ENCODE measurements at regions not wholly inside any gene's neighbourhood (a gene's known extent, or its start where the extent isn't known, plus 50 kb on each side); places are given as distances from the start of the nearest gene placed in this dataset.

DNA sequence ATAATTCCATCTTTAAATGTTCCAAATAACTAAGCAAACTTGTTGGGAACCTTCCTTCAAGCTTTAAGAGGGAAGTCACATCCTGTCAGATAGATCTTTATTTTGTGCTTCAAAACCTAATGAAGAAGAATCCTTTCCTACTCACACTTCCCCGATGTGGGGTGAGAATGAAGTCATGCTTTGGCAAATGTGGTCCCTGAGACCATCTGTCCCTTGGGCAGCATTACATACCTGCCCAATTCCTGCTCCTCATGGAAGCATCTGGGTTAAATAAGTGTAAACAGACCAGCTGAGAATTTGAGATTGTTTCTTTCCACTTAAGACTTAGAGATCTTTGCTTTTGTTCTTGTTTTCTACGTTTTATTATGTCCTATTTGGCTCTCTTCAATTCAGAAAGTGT is 606.0 kb upstream of the TMEM132C start:
- DNase-seq (ENCODE audit: low read depth in 2 of 2) = no peak

DNA sequence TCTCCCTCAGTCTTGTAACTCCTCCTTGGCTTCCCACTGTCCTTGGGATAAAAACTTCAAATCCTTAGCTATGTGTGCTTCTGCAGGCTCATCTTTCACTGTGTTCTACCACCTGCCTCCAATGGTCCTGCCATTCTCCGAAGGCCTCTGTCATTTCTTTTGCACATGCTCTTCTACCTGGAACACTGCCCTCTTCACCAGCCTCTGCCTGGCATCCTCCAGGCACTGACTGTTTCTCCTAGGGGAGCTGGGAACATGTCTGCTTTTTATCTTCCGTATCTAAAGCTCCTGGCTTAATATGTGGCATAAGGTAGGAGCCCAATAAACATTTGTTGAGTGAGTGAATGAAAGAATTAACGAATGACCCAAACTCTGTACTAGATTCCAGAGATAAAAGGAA is 603.3 kb upstream of the TMEM132C start:
- no peak for DNase-seq (ENCODE audit: low read depth in 2 of 2)

DNA sequence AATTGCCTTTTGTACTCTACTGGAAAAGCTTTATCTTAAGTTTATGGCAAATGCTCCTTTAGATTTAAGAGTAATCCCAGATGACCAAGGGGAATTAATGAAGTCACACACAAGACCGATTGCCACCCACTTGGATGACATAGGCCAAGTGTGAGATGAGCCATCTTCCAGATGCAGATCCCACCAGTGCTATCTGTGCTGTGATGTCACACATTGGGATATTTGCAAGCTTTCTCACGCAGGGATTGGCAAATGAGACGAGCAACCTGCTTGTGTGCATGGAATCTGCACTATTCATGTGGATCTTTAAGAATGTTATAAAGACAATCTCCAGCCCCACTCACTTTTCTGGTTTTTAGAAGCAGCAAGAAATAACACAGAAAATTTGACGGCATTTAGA is 602.1 kb upstream of the TMEM132C start:
- no peak for DNase-seq (ENCODE audit: low read depth in 2 of 2)

DNA sequence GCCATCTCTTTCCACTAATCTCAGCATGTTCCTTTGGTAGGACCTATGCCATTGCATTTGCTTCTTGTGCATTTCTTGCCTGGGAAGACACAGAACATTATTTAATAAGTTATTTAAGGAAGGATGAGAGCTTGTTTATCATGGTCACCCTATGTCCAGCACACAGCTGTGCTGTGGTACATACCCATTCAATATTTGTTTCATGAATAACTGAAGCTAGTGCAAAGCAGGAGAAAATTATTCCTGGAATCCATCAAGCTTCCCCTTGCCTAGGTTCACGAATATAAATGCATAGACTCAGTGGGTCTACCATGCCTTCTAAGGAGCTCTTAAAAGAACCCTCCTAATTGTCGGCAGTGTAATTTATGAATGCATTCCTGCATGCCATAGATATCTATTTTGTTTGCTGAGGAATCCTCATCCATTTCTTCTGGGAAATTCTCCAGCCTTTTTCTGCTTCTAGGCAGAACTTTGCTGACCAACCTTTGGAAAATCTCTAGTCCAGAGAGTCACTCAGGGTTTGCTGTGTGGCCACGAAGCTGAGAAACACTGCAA is 599.8 kb upstream of the TMEM132C start:
- DNase-seq (ENCODE audit: low read depth in 2 of 2) = no peak

DNA sequence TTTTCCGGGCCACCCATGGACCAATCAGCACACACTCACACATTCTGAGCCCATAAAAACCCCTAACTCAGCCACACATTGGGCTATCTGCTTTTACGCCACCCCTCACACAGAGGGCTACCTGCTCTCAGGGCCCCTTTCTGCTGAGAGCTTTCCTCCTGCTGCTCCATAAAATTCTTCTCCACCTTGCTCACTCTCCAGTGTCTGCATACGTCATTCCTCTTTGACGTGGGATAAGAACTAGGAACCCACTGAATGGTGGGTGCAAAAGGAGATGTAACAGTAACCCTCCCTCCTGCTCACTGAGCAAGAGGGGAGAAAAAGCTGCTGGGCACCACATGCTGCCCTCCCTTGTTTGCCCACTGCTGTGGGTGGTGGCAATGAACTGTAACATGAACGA is 596.7 kb upstream of the TMEM132C start:
- no peak for DNase-seq (ENCODE audit: low read depth in 2 of 2)

DNA sequence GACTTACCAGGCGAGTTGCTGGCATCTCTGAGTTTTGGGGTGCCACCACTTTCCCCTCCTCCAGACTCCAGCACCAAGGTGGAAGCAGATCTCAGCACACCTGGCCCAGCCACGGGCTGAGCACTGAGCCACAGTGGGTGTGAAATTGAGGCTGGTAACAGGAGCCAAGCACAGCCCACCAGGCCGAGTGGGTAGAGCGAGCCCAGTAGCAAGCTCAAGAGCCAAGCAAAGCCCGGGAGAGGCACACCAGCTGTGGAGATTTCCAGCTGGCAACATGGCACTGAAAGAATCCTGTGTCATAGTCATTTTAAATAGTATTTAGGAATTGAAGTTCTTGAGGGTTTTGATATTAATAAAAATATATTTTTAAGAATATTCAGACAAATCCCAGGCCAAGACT is 596.2 kb upstream of the TMEM132C start:
- DNase-seq (ENCODE audit: low read depth in 2 of 2) = no peak

DNA sequence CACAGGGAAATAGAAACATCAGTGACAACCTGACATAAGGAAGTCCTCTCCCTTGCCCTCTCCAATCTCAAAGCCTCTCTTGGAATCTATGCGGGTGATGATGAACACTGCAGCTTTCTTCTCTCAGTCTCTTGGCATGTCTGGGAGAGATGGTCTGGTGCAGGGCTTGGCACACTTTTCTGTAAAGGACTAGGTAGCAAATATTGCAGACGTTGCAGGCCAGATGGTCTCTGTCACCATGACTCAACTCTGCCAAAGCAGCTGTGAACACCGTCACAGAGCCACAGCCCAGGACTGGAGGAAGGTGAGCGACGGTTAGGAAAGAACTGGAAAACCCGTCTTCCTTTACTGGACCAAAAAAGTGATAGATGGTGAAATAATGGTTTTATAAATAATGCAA is 591.0 kb upstream of the TMEM132C start:
- DNase-seq (ENCODE audit: low read depth in 2 of 2) = no peak

DNA sequence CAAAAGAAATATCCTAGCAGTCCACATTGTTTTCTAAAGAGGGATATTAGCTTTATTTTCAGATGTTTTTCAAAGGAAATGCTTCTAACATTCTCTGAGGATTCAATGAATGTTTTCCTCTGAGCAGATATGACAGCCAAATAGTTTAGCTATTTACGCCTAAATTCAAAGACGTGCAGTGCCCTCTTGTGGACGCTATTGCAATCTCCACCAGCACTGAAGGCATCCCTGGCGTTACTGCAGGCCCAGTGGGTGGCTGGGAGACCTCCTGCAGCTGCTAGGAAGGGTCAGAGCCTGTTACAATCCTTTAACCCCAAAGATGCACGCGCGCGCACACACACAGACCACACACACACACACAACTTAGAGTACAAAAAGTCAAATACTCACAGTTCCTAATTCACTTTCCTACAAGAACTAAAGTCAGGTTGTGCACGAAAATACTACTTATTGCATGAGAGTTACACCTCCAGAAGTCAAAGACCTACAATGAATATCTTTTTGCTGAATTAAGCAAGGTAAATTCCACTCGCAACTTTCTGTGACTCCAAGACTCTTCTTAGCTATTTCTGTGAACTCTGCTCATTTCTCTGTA is 589.3 kb upstream of the TMEM132C start:
- DNase-seq (ENCODE audit: low read depth in 2 of 2) = no peak

DNA sequence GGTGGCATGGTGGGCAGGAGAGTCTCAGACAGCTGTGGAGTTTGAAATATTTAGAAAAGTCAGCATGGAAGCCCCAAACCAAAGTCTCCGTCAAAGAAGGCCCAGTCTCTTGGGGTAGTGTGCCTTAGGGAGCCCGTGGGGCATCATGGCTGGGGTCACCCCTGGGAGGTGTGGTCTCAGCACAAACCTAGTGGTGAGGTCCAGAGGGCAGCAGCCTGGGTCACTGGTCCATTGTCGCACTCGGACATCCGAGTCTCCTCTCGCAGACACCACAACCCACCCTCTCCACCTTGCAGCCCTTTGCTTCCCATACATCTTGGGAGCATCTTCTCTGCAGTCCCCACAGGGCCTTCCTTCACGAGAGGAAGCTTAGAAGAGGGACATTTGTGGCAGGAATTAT is 588.0 kb upstream of the TMEM132C start:
- DNase-seq (ENCODE audit: low read depth in 2 of 2) = no peak

DNA sequence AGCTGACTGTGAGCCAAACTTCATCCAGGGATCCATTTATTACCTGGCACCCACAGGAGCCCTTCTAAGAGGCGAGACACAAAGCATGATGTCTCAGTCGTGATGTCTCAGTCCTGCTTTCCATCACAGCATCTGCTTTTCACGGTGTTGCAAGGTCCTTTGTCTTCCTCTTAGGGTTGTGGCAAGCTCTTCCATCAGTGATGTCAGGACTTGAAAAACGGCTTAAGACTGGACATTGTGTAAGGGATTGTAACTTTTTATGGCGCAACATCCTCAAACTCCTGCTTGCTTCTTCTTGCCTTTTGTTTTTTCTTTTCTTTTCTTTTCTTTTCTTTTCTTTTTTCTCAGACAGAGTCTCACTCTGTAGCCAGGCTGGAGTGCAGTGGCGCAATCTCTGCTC is 586.5 kb upstream of the TMEM132C start:
- no peak for DNase-seq (ENCODE audit: low read depth in 2 of 2)

DNA sequence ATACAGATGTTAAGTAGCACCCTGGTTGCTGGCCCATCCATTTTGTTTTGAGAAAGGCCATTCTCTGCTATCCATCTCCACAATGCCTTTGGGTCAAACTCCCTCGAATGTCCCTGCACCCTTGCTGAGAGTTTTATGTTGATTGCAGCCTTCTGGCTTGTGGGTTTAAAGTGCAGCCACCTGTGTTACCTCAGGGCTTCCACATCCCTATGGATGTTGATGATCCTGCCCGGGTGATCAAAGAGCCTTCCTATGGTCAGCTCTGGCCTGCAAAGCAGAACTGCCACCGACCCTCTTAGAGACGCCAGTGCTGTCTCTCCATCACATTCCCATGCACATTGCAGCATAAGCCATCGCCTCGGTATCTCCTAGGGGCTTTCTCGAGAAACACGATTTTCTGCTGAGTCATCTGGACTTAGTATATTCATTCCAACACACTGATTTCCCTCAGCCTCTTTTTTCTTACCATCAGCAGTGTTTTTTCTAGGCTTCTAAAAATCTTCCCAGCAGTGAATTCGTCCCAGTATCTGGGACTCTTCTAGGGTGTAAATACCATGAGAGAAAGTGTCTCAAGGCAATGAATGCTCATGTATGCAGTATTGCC is 585.7 kb upstream of the TMEM132C start:
- no peak for DNase-seq (ENCODE audit: low read depth in 2 of 2)

DNA sequence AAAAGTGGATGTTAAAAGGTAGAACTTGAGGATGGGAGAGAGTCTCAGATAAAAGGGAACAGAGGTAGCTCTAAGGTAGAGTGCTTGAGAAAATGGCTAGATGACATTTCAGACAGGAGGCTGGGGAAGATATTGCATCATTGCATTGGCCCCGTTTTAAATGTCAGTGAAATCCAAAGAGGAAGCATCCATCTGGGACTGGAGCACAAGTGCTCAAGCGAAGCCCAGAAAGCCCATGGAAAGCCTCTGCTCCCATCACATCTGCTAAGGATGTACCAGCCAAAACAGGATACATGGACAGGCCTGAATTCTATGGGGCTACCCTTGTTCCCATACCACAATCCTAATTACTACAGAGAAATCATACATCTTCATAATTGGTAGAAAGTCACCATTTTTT is 581.5 kb upstream of the TMEM132C start:
- no peak for DNase-seq (ENCODE audit: low read depth in 2 of 2)

DNA sequence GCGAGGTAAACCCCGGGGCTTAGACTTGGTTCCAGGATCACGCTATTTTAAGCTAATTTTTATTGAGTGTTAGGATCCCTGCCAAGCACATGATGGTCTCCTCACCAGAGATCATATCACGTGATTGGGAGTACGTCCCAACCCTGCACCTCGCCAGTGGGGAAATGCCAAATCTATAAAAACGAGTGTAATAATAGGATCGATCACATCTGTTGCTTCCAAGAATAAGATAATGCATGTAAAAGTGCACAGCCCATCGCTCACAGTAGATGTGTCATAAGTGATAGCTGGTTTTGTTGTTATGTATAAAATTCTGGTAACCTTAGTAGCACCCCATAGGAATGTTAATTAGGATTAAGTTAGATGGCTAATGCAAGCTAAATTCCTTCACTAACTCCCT is 581.0 kb upstream of the TMEM132C start:
- DNase-seq (ENCODE audit: low read depth in 2 of 2) = no peak

DNA sequence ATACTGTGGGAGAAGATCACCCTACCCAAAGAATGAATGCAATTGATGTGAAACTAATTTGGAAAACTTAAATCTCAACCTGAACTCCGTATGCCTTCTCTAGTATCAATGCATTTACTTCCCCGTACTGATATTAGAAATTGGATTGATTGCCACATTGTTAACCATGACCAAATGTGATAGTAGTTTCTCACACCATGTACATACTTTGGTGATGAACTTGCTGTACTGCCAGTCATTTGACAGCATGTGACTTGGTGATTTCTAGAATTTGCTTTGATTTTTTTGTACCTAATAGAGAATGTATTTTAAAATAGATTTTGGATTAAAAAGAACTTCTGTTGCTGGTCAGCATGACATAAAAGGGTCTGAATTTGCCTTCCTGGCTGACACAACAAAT is 579.8 kb upstream of the TMEM132C start:
- DNase-seq (ENCODE audit: low read depth in 2 of 2) = no peak

DNA sequence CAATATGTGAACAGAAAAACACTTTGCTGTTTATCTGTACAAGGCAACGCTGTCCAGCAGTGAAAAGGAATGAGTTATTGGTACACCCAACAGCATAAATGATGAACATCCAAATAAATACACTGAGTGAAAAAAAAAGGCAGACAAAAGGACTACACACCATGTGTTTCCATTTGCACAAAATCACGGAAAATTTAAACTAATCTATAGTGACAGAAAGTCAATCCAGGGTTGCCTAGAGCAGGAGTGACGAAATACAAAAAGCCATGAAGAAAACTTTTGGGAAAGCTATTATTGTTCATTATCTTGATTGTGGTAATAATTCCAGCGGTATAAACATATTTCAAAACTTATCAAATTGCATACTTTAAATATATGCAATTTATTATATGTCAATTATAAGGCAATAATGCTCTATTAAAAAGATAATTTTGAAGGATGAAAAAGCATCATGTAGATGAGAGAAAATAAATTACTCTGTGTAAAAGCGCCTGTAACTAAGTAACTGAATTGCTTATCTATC is 578.0 kb upstream of the TMEM132C start:
- no peak for DNase-seq (ENCODE audit: low read depth in 2 of 2)

DNA sequence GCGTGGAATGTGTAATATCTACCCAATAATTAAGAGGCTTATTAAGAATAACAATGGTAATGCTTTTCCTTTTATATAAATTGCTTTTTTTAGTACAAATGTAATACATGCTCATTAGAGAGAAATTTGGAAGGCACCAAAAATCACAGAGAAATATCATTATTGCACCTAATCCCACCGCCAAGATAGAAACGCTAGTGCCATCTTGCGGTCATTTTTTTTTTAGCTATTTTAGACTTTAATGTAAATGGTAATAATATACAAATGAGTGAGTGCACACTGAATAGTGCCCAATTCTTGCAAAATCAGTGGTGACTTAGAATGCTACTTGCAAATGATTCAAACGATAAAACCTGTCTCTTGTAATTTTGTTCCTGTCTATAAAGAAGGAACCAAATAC is 576.8 kb upstream of the TMEM132C start:
- DNase-seq (ENCODE audit: low read depth in 2 of 2) = no peak

DNA sequence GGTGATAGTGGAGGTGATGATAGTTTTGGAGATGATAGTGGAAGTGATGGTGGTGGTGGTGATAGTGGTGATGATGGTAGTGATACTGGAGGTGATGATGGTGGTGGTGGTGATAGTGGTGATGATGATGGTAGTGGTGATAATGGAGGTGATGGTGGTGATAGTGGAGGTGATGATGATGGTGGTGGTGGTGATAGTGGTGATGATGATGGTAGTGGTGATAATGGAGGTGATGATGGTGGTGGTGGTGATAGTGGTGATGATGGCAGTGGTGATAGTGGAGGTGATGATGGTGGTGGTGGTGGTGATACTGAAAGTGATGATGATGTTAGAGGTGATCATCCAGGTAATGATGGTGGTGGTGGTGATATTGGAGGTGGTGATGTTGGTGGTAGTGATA is 570.0 kb upstream of the TMEM132C start:
- DNase-seq (ENCODE audit: low read depth in 2 of 2) = no peak

DNA sequence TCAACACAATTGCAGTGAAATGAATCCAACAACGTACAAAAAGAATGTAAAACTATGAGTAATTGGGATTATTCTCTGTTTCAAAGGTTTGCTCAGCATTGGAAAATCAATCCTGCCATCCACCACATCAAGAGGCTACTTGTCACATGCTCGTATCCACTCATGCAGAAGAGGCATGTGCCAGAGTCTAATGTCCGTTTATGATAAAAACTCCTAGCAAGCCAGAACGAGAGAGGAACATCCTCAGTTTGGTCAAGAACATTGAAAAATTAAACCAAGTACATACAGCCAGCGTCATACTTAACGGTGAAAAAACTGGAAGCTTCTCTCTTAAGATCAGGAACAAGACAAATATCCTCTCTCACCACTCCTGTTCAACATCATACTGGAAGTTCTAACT is 563.9 kb upstream of the TMEM132C start:
- DNase-seq (ENCODE audit: low read depth in 2 of 2) = no peak

DNA sequence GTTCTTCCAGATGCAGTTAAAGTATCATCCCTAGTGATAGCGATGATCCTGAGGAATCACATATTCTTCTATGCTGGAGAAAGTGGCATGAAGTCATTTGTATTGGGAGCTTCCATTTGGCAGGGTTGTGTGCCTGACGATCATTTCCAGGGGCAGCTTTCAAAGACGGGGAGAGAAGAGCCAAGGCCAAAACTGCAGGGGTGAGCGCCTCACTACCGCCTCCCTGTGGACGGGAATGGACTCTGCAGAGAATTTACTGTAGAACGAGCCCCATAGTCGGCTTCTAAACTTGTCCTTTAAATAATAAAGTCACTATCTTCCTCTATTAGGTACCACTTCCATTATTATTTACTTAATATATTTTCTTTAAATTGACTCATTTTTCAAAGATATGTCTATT is 555.9 kb upstream of the TMEM132C start:
- no peak for DNase-seq (ENCODE audit: low read depth in 2 of 2)

DNA sequence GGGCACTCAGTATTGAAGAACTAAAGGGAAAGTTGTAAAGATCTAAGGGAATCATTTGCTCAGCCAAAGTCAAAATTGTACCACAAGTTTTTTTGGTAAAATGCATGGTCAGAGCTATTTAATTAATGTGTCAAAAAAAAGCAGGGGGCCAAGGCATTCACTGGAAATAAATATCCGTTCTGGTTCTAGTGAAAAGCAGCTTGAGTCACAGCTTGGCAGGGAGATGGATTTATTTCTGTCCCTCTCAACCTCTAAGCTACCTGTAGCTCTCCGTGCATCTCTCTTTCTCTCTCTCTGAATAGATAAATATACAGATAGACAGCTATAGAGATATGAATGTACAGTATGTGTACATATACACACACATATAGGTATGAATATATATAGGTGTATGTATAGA is 554.4 kb upstream of the TMEM132C start:
- no peak for DNase-seq (ENCODE audit: low read depth in 2 of 2)

DNA sequence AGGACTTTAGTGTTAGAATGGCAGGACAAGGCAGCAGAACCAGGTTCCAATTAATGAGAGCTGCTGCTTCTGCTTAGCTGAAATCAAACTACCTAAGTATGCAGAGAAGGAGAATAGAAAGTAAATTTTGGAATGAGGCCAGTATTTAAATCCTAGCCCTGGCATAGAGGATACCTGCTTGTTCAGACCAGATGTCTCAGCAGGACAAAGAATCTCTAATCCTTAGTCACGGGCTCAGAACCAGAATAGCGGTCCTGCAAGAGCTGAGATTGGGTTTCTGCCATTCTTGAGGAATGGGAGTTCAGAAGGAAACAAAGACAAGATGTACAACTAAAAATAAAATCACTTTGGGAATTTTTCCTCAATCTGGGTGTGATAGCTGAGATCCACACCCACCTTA is 550.8 kb upstream of the TMEM132C start:
- DNase-seq (ENCODE audit: low read depth in 2 of 2) = no peak

DNA sequence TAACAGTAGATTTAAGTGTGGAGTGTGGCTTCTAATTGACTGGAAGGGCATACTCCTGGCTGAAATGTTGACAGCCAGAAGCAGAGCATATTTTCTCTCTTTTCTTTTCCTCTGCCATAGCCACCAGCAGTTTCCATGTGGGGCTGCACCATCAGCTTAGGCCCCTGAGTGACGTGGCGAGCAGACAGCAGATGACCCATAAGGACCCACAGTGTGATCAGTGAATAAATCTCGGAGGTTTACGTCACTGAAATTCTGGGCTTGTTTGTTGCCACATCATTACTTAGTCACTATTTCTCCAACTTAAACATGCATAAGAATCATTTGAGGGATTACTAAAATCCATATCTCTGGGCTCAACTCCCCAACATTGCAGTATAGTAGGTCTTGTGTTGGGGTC is 549.7 kb upstream of the TMEM132C start:
- DNase-seq (ENCODE audit: low read depth in 2 of 2) = no peak

DNA sequence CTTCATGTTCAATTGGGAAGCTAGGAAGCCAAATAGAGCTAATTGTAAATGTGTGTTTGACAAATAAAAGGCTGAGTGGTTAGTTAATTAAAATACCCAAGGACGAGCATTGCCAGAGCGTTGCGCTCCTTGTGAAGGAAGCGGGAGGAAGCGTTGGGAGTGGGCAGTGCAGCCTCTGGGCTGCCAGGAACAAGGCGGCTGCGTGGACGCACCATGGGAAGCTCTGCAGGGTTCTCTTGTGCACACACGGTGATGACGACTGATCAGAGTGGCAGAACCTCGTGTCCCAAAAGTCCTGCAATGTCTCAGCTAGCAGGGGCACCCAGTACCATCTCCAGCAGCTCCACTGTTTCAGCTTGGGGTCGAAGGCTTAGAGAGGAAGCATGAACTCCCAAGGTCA is 546.6 kb upstream of the TMEM132C start:
- no peak for DNase-seq (ENCODE audit: low read depth in 2 of 2)

DNA sequence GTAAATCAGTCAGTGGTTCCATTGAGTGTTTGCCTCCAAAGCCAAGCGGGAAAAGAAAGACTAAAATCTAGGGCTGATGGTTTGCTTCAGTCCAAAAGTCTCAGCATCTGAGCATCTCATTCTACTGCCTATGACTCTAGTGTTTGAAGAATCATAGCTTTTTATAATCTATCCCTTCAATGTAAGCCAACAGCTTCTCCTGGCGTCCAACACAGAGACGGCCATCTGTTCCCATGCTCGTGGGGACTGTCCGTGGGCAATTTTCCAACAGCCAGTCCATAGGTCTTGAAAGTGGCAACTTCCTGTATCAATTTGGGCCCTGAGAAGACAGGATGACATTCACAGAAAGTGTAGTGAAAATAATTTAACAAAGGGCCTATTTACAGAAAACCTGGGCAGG is 544.4 kb upstream of the TMEM132C start:
- no peak for DNase-seq (ENCODE audit: low read depth in 2 of 2)
